Osteocyte (in vitro differentiated cells): ENCODE measurements at regions not wholly inside any gene's neighbourhood (a gene's known extent, or its start where the extent isn't known, plus 50 kb on each side); places are given as distances from the start of the nearest gene placed in this dataset.

ENCODE experiments used
- DNase-seq: peaks from one replicate; pipeline ENCODE4 v3.0.0; 2021; ENCODE audit warnings: mixed read lengths; ENCODE audit not compliant: unreplicated experiment; ENCODE audit errors: extremely low spot score
- H3K27ac Mint-ChIP-seq: one replicate; pipeline ENCODE4 v1.8.0; 2021; ENCODE audit warnings: mild to moderate bottlenecking, mixed read lengths; ENCODE audit not compliant: unreplicated experiment
- H3K27me3 Mint-ChIP-seq: one replicate; pipeline ENCODE4 v1.8.0; 2021; ENCODE audit warnings: mixed read lengths; ENCODE audit not compliant: unreplicated experiment
- H3K36me3 Mint-ChIP-seq: one replicate; pipeline ENCODE4 v1.8.0; 2021; ENCODE audit warnings: mixed read lengths; ENCODE audit not compliant: unreplicated experiment
- H3K4me1 Mint-ChIP-seq: one replicate; pipeline ENCODE4 v1.8.0; 2021; ENCODE audit warnings: mixed read lengths; ENCODE audit not compliant: unreplicated experiment
- H3K4me3 Mint-ChIP-seq: one replicate; pipeline ENCODE4 v1.8.0; 2021; ENCODE audit warnings: mild to moderate bottlenecking, moderate library complexity, mixed read lengths; ENCODE audit not compliant: unreplicated experiment
- H3K9me3 Mint-ChIP-seq: one replicate; pipeline ENCODE4 v1.8.0; 2021; ENCODE audit warnings: mixed read lengths; ENCODE audit not compliant: unreplicated experiment
- TF ChIP-seq, protein P1 (sequence below): fragments of 200-600 bp; sonication (generic); IDR thresholded peaks from 2 replicates; pipeline ENCODE4 v1.5.0; 2021; ENCODE audit warnings: antibody characterized with exemption, mild to moderate bottlenecking, moderate library complexity

DNA sequence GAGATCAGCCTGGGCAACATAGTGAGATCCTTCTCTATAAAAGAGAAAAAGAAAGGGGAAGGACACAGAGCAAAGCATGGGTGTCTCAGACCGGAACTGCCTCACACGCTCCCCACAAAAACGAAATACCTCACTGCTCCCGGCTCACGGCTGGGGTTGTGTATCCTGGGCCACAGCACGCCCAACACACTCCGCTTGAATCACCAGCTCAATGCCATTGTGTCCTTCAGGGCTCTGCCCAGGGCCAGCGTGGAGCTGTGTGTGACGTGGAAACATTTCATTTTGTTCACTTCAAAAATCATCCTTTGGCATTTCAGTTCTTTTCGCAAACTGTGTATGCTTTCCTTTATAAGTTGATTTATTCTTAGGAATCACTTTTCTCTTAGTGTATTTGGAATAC is 279.5 kb downstream of the IRX1 start:
- Mint-ChIP-seq H3K4me3 (no peak overlapping the region), H3K4me1 (no peaks in the 10 kb centered on the region), H3K9me3 (peaks cover 50% of the 10 kb centered on the region), H3K36me3 (no peaks in the 10 kb centered on the region), H3K27me3 (no peaks in the 10 kb centered on the region), H3K27ac (no peak overlapping the region)
- TF ChIP-seq, protein P1, sequence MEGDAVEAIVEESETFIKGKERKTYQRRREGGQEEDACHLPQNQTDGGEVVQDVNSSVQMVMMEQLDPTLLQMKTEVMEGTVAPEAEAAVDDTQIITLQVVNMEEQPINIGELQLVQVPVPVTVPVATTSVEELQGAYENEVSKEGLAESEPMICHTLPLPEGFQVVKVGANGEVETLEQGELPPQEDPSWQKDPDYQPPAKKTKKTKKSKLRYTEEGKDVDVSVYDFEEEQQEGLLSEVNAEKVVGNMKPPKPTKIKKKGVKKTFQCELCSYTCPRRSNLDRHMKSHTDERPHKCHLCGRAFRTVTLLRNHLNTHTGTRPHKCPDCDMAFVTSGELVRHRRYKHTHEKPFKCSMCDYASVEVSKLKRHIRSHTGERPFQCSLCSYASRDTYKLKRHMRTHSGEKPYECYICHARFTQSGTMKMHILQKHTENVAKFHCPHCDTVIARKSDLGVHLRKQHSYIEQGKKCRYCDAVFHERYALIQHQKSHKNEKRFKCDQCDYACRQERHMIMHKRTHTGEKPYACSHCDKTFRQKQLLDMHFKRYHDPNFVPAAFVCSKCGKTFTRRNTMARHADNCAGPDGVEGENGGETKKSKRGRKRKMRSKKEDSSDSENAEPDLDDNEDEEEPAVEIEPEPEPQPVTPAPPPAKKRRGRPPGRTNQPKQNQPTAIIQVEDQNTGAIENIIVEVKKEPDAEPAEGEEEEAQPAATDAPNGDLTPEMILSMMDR = no peak
- peak; percentile 48 for DNase-seq

DNA sequence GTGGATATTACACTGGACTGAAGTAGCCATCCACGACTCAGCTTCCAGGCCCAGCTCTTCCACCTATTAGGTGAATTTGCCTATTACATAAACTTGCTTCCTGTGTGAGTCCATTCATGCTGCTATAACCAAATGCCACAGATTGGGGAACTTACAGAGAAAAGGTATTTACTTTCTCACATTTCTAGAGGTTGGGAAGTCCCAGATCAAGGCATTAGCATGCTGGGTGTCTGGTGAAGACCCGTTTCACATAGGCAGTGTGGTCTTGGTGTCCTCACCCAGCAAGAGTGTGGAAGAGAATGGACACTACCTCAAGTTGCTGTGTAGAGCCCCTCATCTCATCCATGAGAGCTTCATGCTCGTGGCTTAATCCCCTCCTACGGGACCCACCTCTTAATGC is 282.6 kb downstream of the IRX1 start:
- Mint-ChIP-seq H3K4me3 (no peak overlapping the region), H3K4me1 (no peaks in the 10 kb centered on the region), H3K36me3 (no peaks in the 10 kb centered on the region), H3K9me3 (peaks cover 42% of the 10 kb centered on the region), H3K27ac (no peak overlapping the region), H3K27me3 (no peaks in the 10 kb centered on the region)
- peak; percentile 19 for DNase-seq
- TF ChIP-seq, protein P1 = no peak

DNA sequence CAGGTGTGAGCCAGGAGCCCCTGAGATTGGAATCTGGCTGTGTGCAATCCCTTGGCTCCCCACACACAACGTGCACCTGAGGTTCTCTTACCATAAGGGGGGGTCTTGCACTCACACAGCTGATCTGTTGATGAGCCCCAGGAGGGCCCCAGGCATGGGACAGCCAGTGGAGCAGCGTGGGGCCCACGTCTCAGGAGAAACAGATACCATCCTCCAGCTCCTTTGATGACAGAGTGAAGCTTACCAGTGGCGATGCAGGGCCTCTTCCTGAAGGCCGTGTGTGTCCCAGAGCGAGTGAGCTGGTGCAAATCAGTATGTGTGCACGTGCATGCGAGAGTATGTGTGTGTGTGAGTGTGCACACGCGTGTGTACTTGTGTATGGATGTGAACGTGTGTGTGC is 287.4 kb downstream of the IRX1 start:
- no peaks in the 10 kb centered on the region for H3K36me3 Mint-ChIP-seq
- no peaks in the 10 kb centered on the region for H3K27me3 Mint-ChIP-seq
- DNase-seq = no peak
- H3K27ac Mint-ChIP-seq = no peak overlapping the region
- peaks cover 24% of the 10 kb centered on the region for H3K9me3 Mint-ChIP-seq
- no peak overlapping the region for H3K4me3 Mint-ChIP-seq
- H3K4me1 Mint-ChIP-seq = no peaks in the 10 kb centered on the region
- TF ChIP-seq, protein P1 = no peak

DNA sequence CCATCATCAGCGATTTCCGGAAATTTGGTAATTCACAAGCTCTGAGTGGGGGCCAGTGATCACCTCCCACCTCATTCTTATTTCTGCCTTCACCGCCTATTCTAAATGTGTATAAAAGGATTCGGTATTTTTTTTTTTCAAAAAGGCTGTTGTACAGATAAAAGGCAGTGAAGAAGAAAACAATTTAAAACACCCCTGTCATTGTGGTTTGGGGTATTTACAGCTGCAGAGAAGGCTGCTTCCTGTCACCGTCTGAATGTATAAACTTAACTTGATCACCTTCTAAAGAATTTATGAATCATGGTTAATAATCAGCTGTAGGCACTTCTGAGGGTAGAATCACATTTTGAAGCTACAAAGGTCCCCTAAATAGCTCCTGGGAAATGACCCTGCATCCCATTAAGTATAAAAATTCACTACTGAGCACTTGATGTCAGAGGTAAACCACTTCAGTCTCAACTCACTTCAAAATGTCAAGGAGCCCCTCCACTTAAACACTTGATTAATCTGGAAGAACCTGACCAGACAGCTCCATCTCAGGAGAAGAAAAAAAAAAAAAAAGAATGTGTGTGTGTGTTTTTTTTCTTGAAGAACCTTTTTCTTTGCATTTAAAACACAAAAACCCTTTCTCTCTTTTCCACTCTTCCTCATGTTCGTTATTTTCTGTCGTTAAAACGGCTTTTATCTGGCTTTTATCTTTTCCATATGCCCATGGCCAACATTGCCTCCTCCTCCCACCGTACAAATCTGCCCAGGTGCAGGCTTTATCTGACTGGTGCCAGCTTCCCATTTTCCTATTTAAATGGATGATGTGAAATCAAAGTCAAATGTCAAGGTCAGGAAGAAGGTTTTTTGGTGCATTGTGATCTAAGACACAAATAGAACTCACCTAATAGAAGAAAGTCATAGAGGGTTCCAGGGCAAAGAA is 291.2 kb downstream of the IRX1 start:
- no peaks in the 10 kb centered on the region for H3K4me1 Mint-ChIP-seq
- H3K36me3 Mint-ChIP-seq = no peaks in the 10 kb centered on the region
- TF ChIP-seq, protein P1 = no peak
- peaks cover 26% of the 10 kb centered on the region for H3K9me3 Mint-ChIP-seq
- no peaks in the 10 kb centered on the region for H3K27me3 Mint-ChIP-seq
- no peak overlapping the region for H3K4me3 Mint-ChIP-seq
- DNase-seq = no peak
- H3K27ac Mint-ChIP-seq = no peak overlapping the region

DNA sequence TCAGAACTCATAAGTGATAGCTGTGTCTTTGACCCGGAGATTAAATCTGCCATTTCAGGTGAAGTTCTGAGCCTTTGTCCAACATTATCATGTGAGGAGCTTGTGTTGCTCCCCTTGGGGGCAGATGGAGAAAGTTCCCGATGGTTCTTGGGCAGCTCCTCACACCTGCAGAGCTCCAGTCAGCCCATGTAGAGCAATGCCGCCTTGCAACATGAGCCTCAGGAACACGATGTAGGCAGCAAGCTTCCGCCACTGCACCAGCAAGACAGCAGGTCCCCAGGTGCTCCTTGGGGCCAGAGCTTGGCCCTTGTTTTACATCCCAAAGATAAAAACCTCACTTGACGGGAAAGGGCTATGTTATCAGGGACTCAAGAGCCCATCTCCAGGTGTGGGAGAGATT is 292.7 kb downstream of the IRX1 start:
- no peak overlapping the region for H3K4me3 Mint-ChIP-seq
- TF ChIP-seq, protein P1 = no peak
- H3K27ac Mint-ChIP-seq = no peak overlapping the region

More for the DNA sequence above, 292.7 kb downstream of the IRX1 start:
- peak; percentile 65 for DNase-seq
- Mint-ChIP-seq H3K9me3 (peaks cover 17% of the 10 kb centered on the region), H3K4me1 (no peaks in the 10 kb centered on the region), H3K36me3 (no peaks in the 10 kb centered on the region), H3K27me3 (no peaks in the 10 kb centered on the region)
